Body of pancreas (tissue), 4 donors: ENCODE measurements at regions not wholly inside any gene's neighbourhood (a gene's known extent, or its start where the extent isn't known, plus 50 kb on each side); places are given as distances from the start of the nearest gene placed in this dataset.

Experiments used
- POLR2A ChIP-seq, 3 donors: fragments of 450-650 bp; IDR thresholded peaks; one replicate each; pipeline ENCODE4 v1.6.1; 2016; ENCODE audit warnings: antibody characterized with exemption in 3 of 3, mild to moderate bottlenecking in 2 of 3
- TF ChIP-seq, protein P1 (sequence below), 7 experiments: fragments of 450-650 bp in 4 of 7; fragments of 200-600 bp in 3 of 7; sonication (generic) in 3 of 7; IDR thresholded peaks; one replicate each; pipeline ENCODE4 v1.5.1; 2016 to 2019; ENCODE audit warnings: antibody characterized with exemption in 7 of 7

- no peak for TF ChIP-seq POLR2A (IDR thresholded peaks at IDR 0.05)
- TF ChIP-seq, protein P1, sequence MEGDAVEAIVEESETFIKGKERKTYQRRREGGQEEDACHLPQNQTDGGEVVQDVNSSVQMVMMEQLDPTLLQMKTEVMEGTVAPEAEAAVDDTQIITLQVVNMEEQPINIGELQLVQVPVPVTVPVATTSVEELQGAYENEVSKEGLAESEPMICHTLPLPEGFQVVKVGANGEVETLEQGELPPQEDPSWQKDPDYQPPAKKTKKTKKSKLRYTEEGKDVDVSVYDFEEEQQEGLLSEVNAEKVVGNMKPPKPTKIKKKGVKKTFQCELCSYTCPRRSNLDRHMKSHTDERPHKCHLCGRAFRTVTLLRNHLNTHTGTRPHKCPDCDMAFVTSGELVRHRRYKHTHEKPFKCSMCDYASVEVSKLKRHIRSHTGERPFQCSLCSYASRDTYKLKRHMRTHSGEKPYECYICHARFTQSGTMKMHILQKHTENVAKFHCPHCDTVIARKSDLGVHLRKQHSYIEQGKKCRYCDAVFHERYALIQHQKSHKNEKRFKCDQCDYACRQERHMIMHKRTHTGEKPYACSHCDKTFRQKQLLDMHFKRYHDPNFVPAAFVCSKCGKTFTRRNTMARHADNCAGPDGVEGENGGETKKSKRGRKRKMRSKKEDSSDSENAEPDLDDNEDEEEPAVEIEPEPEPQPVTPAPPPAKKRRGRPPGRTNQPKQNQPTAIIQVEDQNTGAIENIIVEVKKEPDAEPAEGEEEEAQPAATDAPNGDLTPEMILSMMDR (IDR thresholded peaks at IDR 0.05), result no peak
Observed at GRCh38 chr6:164741938-164742451, 567.4 kb downstream of the C6orf118 start.
